ENCODE measurements at regions not wholly inside any gene's neighbourhood (a gene's known extent, or its start where the extent isn't known, plus 50 kb on each side); places are given as distances from the start of the nearest gene placed in this dataset.

DNA sequence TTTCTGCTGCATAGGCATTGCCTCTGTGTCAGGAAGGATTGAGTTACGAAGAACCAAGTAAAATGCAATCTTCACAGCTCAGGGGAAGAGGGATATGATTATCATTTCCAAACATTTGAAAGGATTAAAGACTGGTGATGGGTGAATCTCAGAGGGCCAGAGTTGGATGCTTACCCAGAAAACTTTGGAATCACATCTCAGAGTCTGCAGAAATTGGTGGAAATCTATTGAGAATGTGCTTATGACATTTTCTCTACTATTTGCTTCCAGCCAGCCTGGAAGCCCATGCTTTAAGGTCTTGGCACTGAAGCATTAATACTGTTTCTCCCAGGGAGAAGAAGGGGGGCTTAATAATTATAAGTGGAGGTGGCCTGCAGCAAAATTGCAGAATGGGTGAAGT is 1301.4 kb upstream of the PIK3C3 start:
- DNase-seq (ENCODE audit: low read depth): no peak

DNA sequence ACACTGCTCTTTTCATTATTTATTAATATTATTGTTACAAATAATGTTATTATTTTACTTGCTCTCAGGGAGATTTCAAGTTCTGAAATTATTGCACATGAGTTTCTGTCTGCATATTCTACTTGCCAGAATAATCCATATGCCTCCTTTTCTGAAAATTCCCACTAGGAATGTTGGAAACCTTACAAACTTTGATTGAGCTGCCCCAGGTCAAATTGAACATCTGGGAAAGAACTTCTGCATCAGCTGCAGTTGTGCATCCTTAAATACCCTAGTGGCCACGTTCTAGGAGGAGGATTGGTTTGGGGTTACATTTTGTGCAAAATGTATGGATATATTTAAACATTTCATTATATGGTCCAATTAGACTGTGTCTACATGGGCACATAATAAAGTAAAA is 1302.7 kb upstream of the PIK3C3 start:
- DNase-seq (ENCODE audit: low read depth): no peak

DNA sequence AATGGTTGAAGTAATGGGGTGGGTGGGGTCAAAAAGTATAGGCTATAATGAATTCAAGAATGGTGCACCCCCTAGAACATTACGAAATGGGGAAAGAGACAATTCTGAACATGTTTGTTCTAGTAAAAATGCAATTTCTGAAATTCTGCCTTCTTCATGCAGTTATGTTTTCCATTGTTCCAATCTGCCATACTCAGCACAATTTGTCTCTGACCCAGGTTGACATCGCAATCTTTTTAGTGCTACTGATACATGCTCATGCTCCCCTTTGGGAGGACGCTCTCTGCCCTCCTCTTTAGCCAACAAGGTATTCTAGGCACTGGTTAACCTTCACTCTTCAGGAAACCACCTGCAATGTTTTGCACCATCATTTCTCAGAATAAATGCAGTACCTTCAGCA is 1303.9 kb upstream of the PIK3C3 start:
- no peak for DNase-seq (ENCODE audit: low read depth)

DNA sequence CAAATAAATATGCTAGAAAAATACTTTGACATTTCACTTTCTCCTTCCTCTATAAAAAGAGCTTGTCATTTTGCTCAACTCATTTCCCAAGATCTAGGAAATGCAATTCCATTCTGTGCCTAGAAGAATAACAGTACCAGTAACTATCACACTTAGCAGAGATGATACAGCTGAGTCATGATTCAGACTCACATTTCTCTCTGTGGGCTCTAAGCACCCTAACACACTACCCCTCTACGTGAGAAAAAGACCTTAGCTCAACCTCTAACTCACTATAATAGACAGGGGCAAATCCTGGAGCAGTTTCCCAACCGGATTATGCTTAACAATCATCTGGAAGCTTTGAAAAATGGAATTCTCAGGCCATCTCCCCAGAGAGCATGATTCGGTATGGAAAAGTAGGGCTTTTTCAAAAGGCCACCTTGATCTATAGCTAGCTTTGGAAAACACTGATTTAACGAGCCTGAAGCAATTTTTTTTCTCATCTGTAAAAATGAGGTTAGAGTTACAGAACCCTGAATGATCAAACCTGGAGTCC is 1312.3 kb upstream of the PIK3C3 start:
- no peak for DNase-seq (ENCODE audit: low read depth)

DNA sequence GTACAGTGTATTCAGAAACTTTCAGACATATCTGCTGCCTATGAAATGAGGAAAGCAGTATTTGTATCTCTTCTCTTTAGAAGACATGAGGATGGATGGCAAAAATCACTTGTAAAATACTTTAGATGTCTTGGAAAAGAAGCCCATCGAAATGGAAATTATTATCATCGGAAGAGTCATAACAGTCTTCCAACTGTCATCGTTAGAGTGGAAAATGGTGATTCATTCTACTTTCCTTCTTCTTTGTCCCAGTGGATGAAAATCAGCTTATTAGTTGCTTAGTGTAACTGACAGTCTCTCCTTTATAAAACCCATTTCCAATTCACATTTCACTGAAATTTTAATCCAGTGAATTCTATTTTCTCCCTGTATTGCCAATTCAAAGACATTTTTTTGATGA is 1323.7 kb upstream of the PIK3C3 start:
- DNase-seq (ENCODE audit: low read depth): no peak

DNA sequence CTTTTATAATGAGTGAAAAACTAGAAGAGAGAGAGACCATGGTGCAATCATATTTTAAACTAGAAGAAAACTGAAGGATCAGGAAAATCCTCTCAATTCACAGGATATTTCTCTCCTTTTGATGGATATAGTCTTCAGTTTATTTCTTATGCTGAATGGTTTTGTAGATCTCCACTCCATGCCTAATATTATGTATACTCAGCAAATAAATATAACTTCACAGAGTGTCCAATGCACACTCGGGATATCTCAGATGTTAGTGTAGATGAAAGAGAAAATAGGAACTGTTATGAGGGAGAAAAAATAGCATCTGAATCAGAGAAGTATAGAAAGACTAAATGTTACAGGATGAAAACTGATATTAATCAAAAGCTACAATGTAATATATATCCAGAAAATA is 1324.5 kb upstream of the PIK3C3 start:
- no peak for DNase-seq (ENCODE audit: low read depth)

DNA sequence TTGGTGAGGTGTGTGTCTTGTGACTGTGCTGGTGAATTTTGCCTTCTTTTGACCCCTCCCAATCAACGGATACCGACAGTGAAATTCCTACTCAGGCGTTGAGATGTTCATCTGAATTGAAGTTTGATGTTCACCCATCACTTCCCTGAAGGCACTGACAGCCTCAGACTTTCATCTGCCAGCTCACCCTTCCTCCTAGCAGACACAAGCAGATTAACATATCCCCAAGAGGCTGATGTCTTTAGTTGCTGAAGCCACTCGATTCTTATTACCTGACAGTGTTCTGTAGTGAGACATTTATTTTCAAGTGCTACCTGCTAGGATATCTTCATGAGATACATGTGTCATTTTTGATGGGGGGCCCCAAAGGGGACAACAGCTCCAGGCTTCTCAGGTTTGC is 1330.1 kb upstream of the PIK3C3 start:
- no peak for DNase-seq (ENCODE audit: low read depth)

DNA sequence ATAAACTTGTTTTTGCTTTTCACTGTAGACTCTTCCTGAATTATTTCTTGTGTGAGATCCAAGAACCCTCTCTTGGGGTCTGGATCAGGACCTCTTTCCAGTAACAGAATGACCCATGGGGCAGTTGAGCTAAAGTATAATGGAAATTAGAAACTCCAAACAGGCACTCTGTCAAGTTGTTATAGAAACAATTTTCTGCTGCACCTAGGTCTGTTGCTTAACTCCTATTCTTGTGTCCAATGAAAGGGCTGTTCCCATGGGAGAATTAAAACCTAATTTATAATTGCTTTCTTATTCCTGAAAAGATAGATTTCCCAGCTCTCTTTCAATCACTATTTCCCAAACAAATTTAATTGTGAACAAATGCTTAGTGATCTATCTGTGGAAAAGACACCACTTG is 1341.3 kb upstream of the PIK3C3 start:
- DNase-seq (ENCODE audit: low read depth): no peak

DNA sequence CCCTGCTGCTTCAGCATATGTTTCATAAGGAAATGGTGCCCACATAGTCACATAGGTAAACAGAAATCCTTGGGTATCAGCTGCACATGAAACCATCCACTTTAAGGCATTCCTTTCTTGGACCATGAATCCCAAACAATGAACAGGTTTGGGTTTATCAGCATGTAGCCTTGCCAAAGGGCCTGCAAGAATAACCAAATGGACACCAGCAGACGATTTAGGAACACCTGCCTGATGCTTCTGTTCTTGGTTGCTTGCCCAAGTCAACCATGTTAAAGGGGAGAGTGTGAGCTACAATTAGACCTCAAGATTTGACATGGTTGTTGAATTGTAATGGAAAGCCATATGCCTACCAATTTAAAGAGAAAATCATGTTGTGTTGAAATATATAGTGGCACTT is 1342.7 kb upstream of the PIK3C3 start:
- no peak for DNase-seq (ENCODE audit: low read depth)

DNA sequence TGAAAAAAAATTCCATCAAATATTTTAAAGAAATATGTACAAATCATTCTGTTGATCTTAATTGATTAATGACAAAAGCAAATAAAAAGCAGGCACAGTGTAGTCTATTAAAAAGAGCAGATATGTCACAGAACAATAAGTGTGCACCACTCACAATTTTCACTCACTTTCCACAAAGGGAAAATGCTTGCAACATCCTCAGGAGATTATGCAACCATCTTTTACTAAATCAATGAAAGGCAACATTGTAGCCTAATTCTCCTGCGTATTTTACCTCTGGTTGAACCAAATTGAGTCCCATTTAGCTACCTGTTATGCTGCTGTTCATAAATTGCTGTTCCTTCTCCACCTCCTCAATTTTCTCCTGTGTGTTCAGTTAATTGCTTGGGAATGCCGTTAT is 1346.8 kb upstream of the PIK3C3 start:
- no peak for DNase-seq (ENCODE audit: low read depth)

DNA sequence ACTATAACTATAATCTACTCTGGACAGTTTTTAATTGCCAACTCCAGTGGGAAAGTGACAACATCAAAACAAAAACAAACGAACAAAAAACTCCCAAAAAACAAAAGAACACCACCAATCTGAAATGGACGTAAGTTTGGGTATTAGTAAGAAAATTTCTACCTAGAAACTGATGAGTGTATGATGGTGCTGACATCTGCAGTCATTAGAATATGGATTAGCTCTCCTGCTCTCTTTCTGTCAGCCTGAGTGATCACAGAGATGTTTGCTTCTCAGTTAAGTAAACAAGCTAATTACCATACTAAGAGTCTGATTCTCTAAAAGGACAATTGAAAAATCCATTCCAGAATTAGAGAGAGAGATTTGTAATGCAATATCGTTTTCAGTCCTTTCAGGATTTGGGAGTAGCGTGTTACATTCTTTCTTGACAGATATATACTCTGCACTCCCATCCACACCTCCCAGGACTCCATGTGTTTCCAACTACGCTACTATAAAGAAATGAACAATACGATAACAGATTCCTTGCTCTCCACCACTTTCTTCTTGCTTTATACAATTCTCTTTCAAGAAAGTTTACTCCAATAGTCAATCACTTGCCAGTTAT is 1347.4 kb upstream of the PIK3C3 start:
- no peak for DNase-seq (ENCODE audit: low read depth)

DNA sequence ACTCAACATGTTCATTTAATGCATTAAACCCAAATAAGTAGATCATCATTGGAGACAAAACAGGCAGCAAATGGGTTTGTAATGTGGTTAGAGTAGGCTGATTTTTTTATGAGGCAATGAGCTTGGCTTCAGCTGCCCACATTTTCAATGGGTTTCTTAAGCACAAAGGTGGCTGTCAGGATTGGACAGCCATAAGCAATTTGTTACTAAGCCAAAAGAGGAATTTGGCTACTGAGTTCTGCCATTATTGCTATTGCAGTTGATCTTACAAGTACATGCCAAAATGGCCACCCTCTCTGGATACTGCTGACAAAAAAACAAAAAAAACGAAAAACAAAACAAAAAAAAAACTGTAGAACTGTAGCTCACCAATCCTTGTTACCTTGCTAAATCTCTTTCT is 1348.0 kb upstream of the PIK3C3 start:
- DNase-seq (ENCODE audit: low read depth): no peak

DNA sequence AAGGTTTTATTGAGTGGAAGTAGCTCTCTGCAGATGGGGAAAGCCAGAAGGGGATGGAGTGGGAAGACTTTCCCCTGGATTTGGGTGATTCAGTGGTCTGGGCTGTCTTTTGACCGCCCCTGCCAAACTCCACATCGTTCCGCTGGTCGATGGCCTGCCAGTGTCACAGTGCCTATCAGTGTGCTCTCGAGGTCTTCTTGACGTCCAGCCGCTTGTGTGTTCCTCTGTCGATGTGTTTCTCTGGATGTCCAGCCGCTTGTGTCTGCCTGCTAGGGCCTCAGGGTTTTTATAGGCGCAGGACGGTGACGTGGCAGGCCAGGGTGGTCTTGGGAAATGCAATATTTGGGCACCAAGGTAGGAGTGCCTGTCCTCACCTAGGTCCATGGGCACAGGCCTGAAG is 1371.4 kb upstream of the PIK3C3 start:
- no peak for DNase-seq (ENCODE audit: low read depth)

DNA sequence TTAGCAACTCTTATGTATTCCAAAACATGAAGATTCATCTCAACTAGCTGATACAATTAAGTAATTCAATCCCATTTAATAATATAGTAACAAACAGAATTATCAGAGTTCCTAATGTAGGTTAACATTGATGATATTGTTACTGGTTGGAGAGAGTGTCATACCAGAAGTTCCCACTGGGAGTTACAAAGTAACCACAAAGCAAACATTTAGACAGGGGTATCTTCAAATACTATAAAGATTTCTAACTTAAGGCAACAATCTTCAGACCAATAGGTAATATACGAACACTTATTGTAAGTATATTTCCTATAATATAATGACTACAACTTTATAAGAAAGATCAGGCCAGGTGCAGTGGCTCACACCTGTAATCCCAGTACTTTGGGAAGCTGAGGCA is 1372.9 kb upstream of the PIK3C3 start:
- DNase-seq (ENCODE audit: low read depth): no peak

DNA sequence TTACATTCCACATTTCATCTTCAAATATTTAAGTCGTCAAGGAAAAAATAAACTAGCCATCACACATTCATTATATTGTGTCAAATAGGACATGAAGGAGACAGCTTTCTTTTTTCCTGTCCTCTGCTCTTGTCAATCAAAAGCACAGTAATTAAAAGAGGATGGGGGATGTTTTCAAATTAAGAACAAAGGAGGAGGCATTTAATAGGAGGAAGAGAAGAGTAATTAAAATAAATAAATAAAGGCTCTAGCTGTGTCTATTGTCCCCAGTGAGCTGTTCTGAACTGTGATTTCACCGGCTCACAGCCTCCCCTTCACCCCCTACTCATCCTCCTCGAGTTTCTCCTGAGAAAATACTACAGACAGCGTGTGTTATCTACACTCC is 1377.1 kb upstream of the PIK3C3 start:
- DNase-seq (ENCODE audit: low read depth): no peak

DNA sequence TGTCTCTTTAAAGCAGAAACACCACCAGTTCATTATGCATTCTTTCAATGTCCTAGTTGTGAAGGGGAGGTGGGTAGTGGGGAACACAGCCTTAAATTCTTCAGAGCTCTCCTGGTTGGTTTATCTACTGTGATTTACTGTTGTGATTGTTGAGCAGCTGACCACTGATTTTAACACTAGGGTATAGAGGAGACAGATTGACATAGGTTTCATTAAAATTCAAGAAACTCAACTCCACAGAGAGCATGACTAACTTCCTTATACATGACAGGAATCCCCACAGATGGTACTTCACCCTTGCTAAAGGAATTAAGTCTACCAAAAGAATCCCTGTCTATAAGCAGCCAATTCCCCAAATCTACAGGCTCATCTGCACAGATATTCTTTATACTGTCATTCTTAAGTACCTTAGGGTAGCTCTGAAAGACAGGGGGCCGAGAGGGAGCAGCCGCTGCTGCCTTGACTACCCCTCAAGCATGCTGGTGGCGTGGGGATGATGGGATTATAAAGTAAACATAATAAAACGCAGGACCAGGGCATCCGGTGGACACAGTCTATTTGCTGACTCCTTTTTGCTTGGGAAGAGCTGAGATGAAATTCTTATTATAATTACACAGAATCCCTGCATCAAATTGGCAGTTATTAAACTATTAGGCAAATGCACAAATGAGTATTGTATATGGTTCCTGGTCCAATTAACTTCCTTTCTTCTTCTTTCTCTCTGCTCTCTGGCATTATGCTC is 1377.6 kb upstream of the PIK3C3 start:
- no peak for DNase-seq (ENCODE audit: low read depth)

DNA sequence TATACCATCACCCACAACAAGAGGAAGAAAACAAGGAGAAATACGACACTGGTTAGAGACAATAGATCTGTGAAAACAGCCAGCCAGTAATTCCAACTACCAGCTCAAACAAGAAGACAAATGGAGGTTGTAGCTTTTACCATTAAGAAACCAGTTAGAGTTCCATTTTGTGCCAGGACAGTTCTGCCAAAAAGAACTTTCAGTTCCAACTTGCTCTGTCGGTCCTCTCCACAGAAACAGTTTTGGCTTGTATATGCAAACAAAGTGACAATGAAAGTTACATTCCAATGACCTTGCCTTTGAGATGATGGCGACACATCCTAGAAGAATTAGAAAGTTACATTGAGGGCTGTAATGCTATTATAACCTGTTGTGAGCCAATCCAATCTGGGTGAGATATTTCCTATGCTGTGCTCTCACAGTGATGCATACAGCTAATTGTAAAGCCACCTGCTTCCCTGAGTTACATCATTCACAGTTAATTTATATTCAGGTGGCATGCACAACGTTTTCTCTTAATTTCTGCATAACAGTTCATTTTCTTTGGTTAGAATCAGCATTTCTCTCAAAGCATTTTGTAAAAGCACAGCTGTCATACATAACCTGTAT is 1378.4 kb upstream of the PIK3C3 start:
- DNase-seq (ENCODE audit: low read depth): no peak

DNA sequence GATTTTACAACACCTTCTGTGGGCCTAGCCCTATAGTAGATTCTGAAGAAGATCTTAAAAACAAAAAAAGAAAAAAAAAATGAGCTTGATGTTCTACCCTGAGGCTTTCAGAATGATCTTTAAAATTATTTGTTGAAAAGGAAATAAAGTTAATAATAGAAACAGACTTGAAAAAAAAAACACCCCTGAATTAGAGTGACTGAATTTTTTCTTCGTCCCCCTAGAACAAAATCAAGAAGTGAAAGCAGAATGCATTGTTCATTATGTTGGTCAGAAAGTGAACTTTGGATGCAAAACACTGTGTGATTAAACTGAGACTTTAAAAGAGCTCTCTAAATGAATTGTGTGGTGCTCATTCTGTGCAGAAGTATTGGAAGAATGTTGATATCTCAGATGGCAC is 1384.4 kb upstream of the PIK3C3 start:
- DNase-seq (ENCODE audit: low read depth): no peak

DNA sequence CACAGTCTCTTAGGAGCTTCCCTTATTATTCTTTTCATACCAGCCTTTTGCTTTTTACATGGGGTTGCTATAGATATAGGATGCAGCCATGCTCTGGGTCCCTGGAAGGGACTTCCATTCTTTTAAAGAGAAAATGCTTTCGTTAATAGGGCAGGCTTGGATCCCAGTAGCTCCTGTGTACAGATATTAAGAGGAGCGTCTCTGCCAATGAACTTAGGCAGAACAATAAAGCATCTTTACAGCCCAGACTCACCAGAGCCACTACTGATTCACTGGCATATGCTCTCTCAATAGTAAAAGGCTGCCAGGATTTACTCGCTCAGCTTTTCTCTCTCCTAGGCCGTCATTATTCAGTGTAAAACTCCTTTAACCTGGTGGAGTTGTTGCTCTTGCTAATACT is 1385.4 kb upstream of the PIK3C3 start:
- DNase-seq (ENCODE audit: low read depth): no peak

DNA sequence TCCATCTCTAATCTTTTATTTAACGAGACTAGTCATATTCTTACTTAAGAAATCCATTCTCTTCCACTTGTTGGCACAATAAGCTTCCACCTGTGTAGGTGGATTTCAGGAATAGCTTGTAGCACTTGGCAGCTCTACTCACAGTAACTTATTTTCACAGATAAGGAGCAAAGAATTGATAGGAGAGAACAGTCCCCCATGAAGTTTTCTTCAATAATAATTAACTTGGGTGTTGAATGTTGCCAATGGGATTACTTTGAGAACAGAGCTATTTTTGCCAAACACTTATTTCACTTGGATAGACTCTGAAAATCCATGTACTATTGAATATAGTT is 1388.6 kb upstream of the PIK3C3 start:
- DNase-seq (ENCODE audit: low read depth): no peak

DNA sequence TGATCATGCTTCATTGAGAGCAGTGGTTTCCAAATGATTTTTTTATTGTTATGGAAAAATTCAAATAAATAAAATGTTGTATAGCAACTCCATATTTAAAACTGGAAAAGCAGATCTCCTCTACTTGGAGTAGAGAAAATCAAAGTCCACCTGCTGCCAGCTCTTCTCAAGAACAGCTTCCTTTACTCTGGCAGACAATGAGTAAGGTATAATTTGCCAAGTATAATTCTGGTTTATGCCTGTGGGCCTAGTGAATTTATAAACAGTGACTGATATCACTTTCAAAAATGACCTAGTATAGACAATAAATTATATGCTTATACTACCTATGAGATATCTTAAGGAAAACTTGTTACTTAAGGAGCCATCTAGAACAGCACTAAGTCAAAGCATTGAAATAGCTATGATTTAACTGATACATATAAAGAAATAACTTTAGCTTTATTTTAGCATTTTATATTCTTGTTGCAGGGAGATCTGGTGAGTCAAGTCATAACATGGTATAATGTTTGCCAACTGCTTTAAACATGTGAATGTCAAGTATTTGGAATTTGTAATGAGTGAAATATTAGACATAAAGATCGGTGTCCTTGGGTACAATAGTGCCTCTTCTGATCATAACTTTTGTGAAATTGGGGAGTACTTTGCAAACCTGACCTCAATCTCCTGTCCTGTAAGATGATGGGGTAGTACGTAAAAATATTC is 1389.1 kb upstream of the PIK3C3 start:
- no peak for DNase-seq (ENCODE audit: low read depth)

DNA sequence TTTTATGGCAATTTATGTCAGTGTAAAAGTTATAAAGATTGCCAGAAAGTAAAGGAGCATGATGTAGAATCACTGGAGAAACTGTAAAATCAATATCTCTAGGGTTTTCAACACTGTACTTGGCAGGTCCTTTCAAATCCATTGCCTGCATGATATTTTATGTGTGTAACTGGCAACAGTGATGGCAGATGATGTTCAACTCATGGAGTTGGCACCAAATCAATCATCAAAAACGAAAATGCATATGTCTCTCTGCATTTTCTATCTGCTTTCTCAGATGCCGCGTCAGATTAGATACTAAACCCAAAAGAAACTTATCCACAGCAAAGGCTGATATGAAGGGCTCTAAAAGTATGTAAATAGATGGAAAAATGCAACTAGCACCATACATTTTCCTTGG is 1395.5 kb upstream of the PIK3C3 start:
- no peak for DNase-seq (ENCODE audit: low read depth)

Measured in non-pigmented ciliary epithelial cell (primary cell).